Caco-2 (cell line): ENCODE measurements at regions not wholly inside any gene's neighbourhood (a gene's known extent, or its start where the extent isn't known, plus 50 kb on each side); places are given as distances from the start of the nearest gene placed in this dataset.

Experiments
- BruUV-seq: library from RNA; stranded (reverse); fragments of 400-500 nt; replicated peaks from 2 replicates; lab custom pipeline; 2021; lab: Mats Ljungman, UMichigan
- CTCF ChIA-PET: fragments of 300-600 bp; sonication (Branson Sonifier 250); formaldehyde crosslinking; loops from one replicate; lab custom pipeline; 2022; ENCODE audit warnings: antibody characterized with exemption; lab: Charles Lee
- POLR2A ChIA-PET: fragments of 300-600 bp; sonication (Branson Sonifier 250); formaldehyde crosslinking; loops from one replicate; lab custom pipeline; 2022; ENCODE audit warnings: antibody characterized with exemption; lab: Charles Lee
- DNase-seq, 2 experiments: peaks; one replicate each; pipeline versions ENCODE4 v3.0.0 to v3.0.0-alpha.2; 2020 to 2022
- H3K27me3 ChIP-seq: replicated peaks from 2 replicates; pipeline ENCODE4 v1.6.0; 2011; ENCODE audit warnings: low read length; ENCODE audit not compliant: control insufficient read depth, insufficient read depth
- H3K36me3 ChIP-seq: 2 replicates; pipeline ENCODE4 v1.5.1; 2011; ENCODE audit warnings: low read length; ENCODE audit not compliant: control insufficient read depth, insufficient read depth
- H3K4me1 ChIP-seq: fragments of 250-450 bp; sonication (Bioruptor Pico); 2 replicates; pipeline ENCODE4 v1.5.1; 2020; ENCODE audit warnings: mild to moderate bottlenecking
- H3K4me3 ChIP-seq: 2 replicates; pipeline ENCODE4 v1.5.1; 2011; ENCODE audit warnings: low read depth, mild to moderate bottlenecking, control low read depth, low read length
- H3K9me3 ChIP-seq: fragments of 250-450 bp; sonication (Bioruptor Pico); 2 replicates; pipeline ENCODE4 v1.5.1; 2020; ENCODE audit warnings: mild to moderate bottlenecking, moderate library complexity
- H3K27ac Mint-ChIP-seq: one replicate; pipeline ENCODE4 v1.8.0; 2022; ENCODE audit warnings: mixed read lengths; ENCODE audit not compliant: unreplicated experiment
- H3K27me3 Mint-ChIP-seq: one replicate; pipeline ENCODE4 v1.8.0; 2022; ENCODE audit warnings: mixed read lengths; ENCODE audit not compliant: insufficient read depth, unreplicated experiment
- H3K36me3 Mint-ChIP-seq: one replicate; pipeline ENCODE4 v1.8.0; 2022; ENCODE audit warnings: mild to moderate bottlenecking, mixed read lengths; ENCODE audit not compliant: insufficient read depth, unreplicated experiment
- H3K4me1 Mint-ChIP-seq: one replicate; pipeline ENCODE4 v1.8.0; 2022; ENCODE audit warnings: low read depth, mixed read lengths; ENCODE audit not compliant: unreplicated experiment
- H3K4me3 Mint-ChIP-seq: one replicate; pipeline ENCODE4 v1.8.0; 2022; ENCODE audit warnings: mild to moderate bottlenecking, moderate library complexity, mixed read lengths; ENCODE audit not compliant: unreplicated experiment
- H3K9me3 Mint-ChIP-seq: one replicate; pipeline ENCODE4 v1.8.0; 2022; ENCODE audit warnings: mixed read lengths; ENCODE audit not compliant: unreplicated experiment
- intact Hi-C: fragments of 100-400 bp; cut with micrococcal nuclease; formaldehyde crosslinking; loops from one replicate; pipeline ENCODE4 v1.10.0; 2022; ENCODE audit not compliant: unreplicated experiment
- TF ChIP-seq, protein P1 (sequence below), 2 experiments: fragments of 200-600 bp in 1 of 2; IDR thresholded peaks; 1 replicate in 1 of 2; 2 replicates in 1 of 2; pipeline versions ENCODE4 v1.5.1 to v1.8.0; 2011 to 2022; ENCODE audit warnings: antibody characterized with exemption in 1 of 2, control low read depth in 1 of 2, inconsistent platforms in 1 of 2, low read depth in 1 of 2, low read length in 1 of 2, mild to moderate bottlenecking in 1 of 2, moderate library complexity in 1 of 2; ENCODE audit not compliant: insufficient read depth in 1 of 2, severe bottlenecking in 1 of 2, unreplicated experiment in 1 of 2

GRCh38 chr6:129923530-129924250 is 62.6 kb upstream of the TMEM244 start:
- H3K9me3 Mint-ChIP-seq = no peaks in the 10 kb centered on the region
- BruUV-seq = no TSS peak
- no peaks in the 10 kb centered on the region for H3K27me3 Mint-ChIP-seq
- ChIA-PET CTCF (no interaction called here), POLR2A (no interaction called here)
- H3K36me3 Mint-ChIP-seq = no peaks in the 10 kb centered on the region
- H3K4me1 ChIP-seq = peaks cover 32% of the 10 kb centered on the region
- H3K27me3 ChIP-seq = no peaks in the 10 kb centered on the region
- H3K4me1 Mint-ChIP-seq = peaks cover 24% of the 10 kb centered on the region
- H3K27ac Mint-ChIP-seq = no peak overlapping the region
- H3K4me3 ChIP-seq = no peak overlapping the region
- TF ChIP-seq, protein P1, sequence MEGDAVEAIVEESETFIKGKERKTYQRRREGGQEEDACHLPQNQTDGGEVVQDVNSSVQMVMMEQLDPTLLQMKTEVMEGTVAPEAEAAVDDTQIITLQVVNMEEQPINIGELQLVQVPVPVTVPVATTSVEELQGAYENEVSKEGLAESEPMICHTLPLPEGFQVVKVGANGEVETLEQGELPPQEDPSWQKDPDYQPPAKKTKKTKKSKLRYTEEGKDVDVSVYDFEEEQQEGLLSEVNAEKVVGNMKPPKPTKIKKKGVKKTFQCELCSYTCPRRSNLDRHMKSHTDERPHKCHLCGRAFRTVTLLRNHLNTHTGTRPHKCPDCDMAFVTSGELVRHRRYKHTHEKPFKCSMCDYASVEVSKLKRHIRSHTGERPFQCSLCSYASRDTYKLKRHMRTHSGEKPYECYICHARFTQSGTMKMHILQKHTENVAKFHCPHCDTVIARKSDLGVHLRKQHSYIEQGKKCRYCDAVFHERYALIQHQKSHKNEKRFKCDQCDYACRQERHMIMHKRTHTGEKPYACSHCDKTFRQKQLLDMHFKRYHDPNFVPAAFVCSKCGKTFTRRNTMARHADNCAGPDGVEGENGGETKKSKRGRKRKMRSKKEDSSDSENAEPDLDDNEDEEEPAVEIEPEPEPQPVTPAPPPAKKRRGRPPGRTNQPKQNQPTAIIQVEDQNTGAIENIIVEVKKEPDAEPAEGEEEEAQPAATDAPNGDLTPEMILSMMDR (IDR thresholded peaks at IDR 0.05; ENCODE audit: insufficient read depth in 1 of 2, low read depth in 1 of 2, low read length in 1 of 2, severe bottlenecking in 1 of 2, unreplicated experiment in 1 of 2) = no peak
- no peaks in the 10 kb centered on the region for H3K9me3 ChIP-seq
- no peaks in the 10 kb centered on the region; the same call in 1 of the 2 replicates for H3K36me3 ChIP-seq
- intact Hi-C loops = no loop called here
- no peak for DNase-seq
- H3K4me3 Mint-ChIP-seq = no peak overlapping the region

GRCh38 chr6:129921169-129921817 is 60.2 kb upstream of the TMEM244 start:
- Mint-ChIP-seq H3K36me3 (no peaks in the 10 kb centered on the region), H3K9me3 (no peaks in the 10 kb centered on the region), H3K4me1 (peaks cover 24% of the 10 kb centered on the region), H3K27me3 (no peaks in the 10 kb centered on the region), H3K4me3 (peak overlapping the region; percentile 57), H3K27ac (peak overlapping the region; percentile 97)
- TF ChIP-seq, protein P1 (IDR thresholded peaks at IDR 0.05; ENCODE audit: insufficient read depth in 1 of 2, low read depth in 1 of 2, low read length in 1 of 2, severe bottlenecking in 1 of 2, unreplicated experiment in 1 of 2) = no peak
- DNase-seq = no peak
- BruUV-seq = no TSS peak
- H3K4me1 ChIP-seq = peaks cover 34% of the 10 kb centered on the region
- ChIA-PET CTCF (interaction anchor here (1.0 to 1.9 kb wide), 2 partner anchors 60 to 100 kb away, joined by 4 to 5 read pairs; no protein-coding TSS in a partner anchor), POLR2A (interaction anchor here (0.6 kb wide), 1 partner anchor 419 kb away, joined by 3 read pairs; no protein-coding TSS in a partner anchor)
- no peaks in the 10 kb centered on the region for H3K27me3 ChIP-seq
- no peak overlapping the region for H3K4me3 ChIP-seq
- no peaks in the 10 kb centered on the region; the same call in 1 of the 2 replicates for H3K36me3 ChIP-seq
- intact Hi-C loops = no loop called here
- no peaks in the 10 kb centered on the region for H3K9me3 ChIP-seq

GRCh38 chr6:129920103-129920798 is 59.1 kb upstream of the TMEM244 start:
- BruUV-seq = no TSS peak
- no peaks in the 10 kb centered on the region for H3K36me3 Mint-ChIP-seq
- H3K9me3 Mint-ChIP-seq = no peaks in the 10 kb centered on the region
- DNase-seq = peak; percentile 83 to 94
- intact Hi-C loops = loop anchor here (1.0 kb wide), 1 partner anchor 16 kb away; no protein-coding TSS in a partner anchor
- H3K4me3 Mint-ChIP-seq = peak overlapping the region; percentile 57
- POLR2A ChIA-PET = interaction anchor here (0.6 kb wide), 1 partner anchor 418 kb away, joined by 3 read pairs; no protein-coding TSS in a partner anchor
- H3K27me3 Mint-ChIP-seq = no peaks in the 10 kb centered on the region
- CTCF ChIA-PET = interaction anchor here (0.6 to 1.9 kb wide), 3 partner anchors 33 to 101 kb away, joined by 3 to 5 read pairs (median 4); no protein-coding TSS in a partner anchor
- H3K27me3 ChIP-seq = no peaks in the 10 kb centered on the region
- no peaks in the 10 kb centered on the region for H3K9me3 ChIP-seq
- H3K4me1 Mint-ChIP-seq = peaks cover 24% of the 10 kb centered on the region
- H3K27ac Mint-ChIP-seq = peak overlapping the region; percentile 97
- H3K36me3 ChIP-seq = no peaks in the 10 kb centered on the region; the same call in 1 of the 2 replicates
- H3K4me1 ChIP-seq = peaks cover 34% of the 10 kb centered on the region
- H3K4me3 ChIP-seq = no peak overlapping the region
- TF ChIP-seq, protein P1 (IDR thresholded peaks at IDR 0.05; ENCODE audit: insufficient read depth in 1 of 2, low read depth in 1 of 2, low read length in 1 of 2, severe bottlenecking in 1 of 2, unreplicated experiment in 1 of 2) = no peak
